ENCODE measurements at regions not wholly inside any gene's neighbourhood (a gene's known extent, or its start where the extent isn't known, plus 50 kb on each side); places are given as distances from the start of the nearest gene placed in this dataset.

DNA sequence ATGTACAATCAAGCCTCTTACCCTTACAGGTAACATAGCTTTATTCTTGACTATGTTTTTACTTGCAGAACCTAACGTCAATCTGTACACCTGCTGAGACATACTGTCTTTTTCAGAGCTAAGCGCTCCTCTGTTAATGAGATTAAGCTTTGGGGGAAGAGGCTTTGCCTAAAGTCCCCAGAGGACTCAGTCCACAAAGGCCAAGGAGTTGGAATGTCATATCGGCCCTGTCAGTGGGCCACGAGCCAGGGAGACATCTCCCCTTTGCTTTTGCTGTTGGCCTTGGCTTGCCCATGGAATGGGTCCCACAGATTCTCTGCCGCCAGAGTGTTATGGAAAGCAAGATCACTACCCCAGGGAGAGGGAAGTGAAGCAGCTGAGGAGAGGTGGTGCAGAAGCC lies 64.1 kb upstream of the SOX4 start:
- Histone ChIP-seq H3K4me3 (ENCODE audit: low read depth, low read length) (no peak overlapping the region), H3K27me3 (replicated peaks; ENCODE audit: control insufficient read depth, insufficient read depth, low read length) (no peaks in the 10 kb centered on the region), H3K36me3 (ENCODE audit: control insufficient read depth, insufficient read depth, low read length) (no peaks in the 10 kb centered on the region), H3K9me3 (no peaks in the 10 kb centered on the region), H3K4me1 (no peaks in the 10 kb centered on the region)
- ChIA-PET POLR2A (no interaction called here), CTCF (no interaction called here)
- TF ChIP-seq, protein P1, sequence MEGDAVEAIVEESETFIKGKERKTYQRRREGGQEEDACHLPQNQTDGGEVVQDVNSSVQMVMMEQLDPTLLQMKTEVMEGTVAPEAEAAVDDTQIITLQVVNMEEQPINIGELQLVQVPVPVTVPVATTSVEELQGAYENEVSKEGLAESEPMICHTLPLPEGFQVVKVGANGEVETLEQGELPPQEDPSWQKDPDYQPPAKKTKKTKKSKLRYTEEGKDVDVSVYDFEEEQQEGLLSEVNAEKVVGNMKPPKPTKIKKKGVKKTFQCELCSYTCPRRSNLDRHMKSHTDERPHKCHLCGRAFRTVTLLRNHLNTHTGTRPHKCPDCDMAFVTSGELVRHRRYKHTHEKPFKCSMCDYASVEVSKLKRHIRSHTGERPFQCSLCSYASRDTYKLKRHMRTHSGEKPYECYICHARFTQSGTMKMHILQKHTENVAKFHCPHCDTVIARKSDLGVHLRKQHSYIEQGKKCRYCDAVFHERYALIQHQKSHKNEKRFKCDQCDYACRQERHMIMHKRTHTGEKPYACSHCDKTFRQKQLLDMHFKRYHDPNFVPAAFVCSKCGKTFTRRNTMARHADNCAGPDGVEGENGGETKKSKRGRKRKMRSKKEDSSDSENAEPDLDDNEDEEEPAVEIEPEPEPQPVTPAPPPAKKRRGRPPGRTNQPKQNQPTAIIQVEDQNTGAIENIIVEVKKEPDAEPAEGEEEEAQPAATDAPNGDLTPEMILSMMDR (IDR thresholded peaks at IDR 0.05; ENCODE audit: insufficient read depth in 1 of 2, low read depth in 1 of 2, low read length in 1 of 2, severe bottlenecking in 1 of 2, unreplicated experiment in 1 of 2) = no peak
- H3K4me3 Mint-ChIP-seq (ENCODE audit: unreplicated experiment) = no peak overlapping the region
- H3K36me3 Mint-ChIP-seq (ENCODE audit: insufficient read depth, unreplicated experiment) = no peaks in the 10 kb centered on the region
- H3K27ac Mint-ChIP-seq (ENCODE audit: unreplicated experiment) = no peak overlapping the region
- no peaks in the 10 kb centered on the region for H3K9me3 Mint-ChIP-seq (ENCODE audit: unreplicated experiment)
- no peaks in the 10 kb centered on the region for H3K4me1 Mint-ChIP-seq (ENCODE audit: low read depth, unreplicated experiment)
- intact Hi-C loops (cut with micrococcal nuclease; ENCODE audit: unreplicated experiment) = no loop called here
- no peaks in the 10 kb centered on the region for H3K27me3 Mint-ChIP-seq (ENCODE audit: insufficient read depth, unreplicated experiment)
- BruUV-seq (replicated peaks) = no TSS peak
- DNase-seq = no peak

DNA sequence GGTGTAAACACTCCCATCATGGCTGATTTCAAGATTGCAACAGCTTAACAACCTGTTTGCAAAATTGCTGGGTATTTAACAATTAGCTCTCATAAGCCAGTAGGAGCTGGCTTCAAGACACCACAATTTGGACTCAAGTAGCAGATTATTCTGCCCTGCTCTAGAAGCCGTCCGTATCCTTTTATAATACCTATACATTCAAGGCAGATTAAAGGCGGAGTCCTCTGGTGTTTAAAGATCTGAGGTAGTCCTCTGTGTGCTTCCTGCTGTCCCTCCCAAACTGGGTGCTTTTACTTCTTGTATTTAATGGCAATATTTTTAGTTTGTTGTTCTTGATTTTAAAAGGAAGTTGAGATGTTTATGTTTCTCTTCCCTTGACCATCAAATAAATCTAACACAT lies 62.2 kb upstream of the SOX4 start:
- no peak overlapping the region for H3K27ac Mint-ChIP-seq (ENCODE audit: unreplicated experiment)
- H3K4me3 ChIP-seq (ENCODE audit: low read depth, low read length) = no peak overlapping the region
- H3K9me3 ChIP-seq = no peaks in the 10 kb centered on the region
- H3K4me3 Mint-ChIP-seq (ENCODE audit: unreplicated experiment) = no peak overlapping the region
- CTCF ChIA-PET = no interaction called here
- POLR2A ChIA-PET = no interaction called here
- H3K4me1 Mint-ChIP-seq (ENCODE audit: low read depth, unreplicated experiment) = no peaks in the 10 kb centered on the region
- no peak for DNase-seq
- H3K4me1 ChIP-seq = no peaks in the 10 kb centered on the region
- no peaks in the 10 kb centered on the region for H3K9me3 Mint-ChIP-seq (ENCODE audit: unreplicated experiment)
- H3K36me3 ChIP-seq (ENCODE audit: control insufficient read depth, insufficient read depth, low read length) = no peaks in the 10 kb centered on the region
- intact Hi-C loops (cut with micrococcal nuclease; ENCODE audit: unreplicated experiment) = no loop called here
- no peaks in the 10 kb centered on the region for H3K27me3 ChIP-seq (replicated peaks; ENCODE audit: control insufficient read depth, insufficient read depth, low read length)
- H3K27me3 Mint-ChIP-seq (ENCODE audit: insufficient read depth, unreplicated experiment) = no peaks in the 10 kb centered on the region
- TF ChIP-seq, protein P1 (IDR thresholded peaks at IDR 0.05; ENCODE audit: insufficient read depth in 1 of 2, low read depth in 1 of 2, low read length in 1 of 2, severe bottlenecking in 1 of 2, unreplicated experiment in 1 of 2) = no peak
- no TSS peak for BruUV-seq (replicated peaks)
- no peaks in the 10 kb centered on the region for H3K36me3 Mint-ChIP-seq (ENCODE audit: insufficient read depth, unreplicated experiment)

DNA sequence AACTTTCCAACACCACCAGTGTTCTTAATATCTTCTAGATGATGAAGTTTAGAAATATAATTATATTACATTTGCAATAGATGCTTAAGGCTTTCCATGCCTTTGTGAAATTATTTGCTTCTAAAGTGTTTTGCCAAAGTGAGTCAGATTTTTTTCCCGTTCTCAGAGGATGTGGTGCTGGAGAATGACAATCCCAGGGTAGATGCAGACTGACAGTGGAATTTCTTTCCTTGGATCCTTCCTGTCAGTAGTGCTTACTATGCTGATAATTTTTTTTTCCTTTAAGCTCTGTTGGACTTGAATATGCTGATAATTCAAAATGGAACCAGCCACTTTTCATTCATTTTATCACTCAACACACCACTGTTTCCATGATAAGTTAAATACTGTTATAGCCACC lies 59.9 kb upstream of the SOX4 start:
- Mint-ChIP-seq H3K9me3 (ENCODE audit: unreplicated experiment) (no peaks in the 10 kb centered on the region), H3K4me3 (ENCODE audit: unreplicated experiment) (no peak overlapping the region), H3K27me3 (ENCODE audit: insufficient read depth, unreplicated experiment) (no peaks in the 10 kb centered on the region), H3K36me3 (ENCODE audit: insufficient read depth, unreplicated experiment) (no peaks in the 10 kb centered on the region), H3K27ac (ENCODE audit: unreplicated experiment) (no peak overlapping the region), H3K4me1 (ENCODE audit: low read depth, unreplicated experiment) (no peaks in the 10 kb centered on the region)
- Histone ChIP-seq H3K27me3 (replicated peaks; ENCODE audit: control insufficient read depth, insufficient read depth, low read length) (no peaks in the 10 kb centered on the region), H3K36me3 (ENCODE audit: control insufficient read depth, insufficient read depth, low read length) (no peaks in the 10 kb centered on the region), H3K9me3 (no peaks in the 10 kb centered on the region), H3K4me3 (ENCODE audit: low read depth, low read length) (no peak overlapping the region), H3K4me1 (no peaks in the 10 kb centered on the region)
- DNase-seq = no peak
- ChIA-PET CTCF (no interaction called here), POLR2A (no interaction called here)
- intact Hi-C loops (cut with micrococcal nuclease; ENCODE audit: unreplicated experiment) = no loop called here
- TF ChIP-seq, protein P1 (IDR thresholded peaks at IDR 0.05; ENCODE audit: insufficient read depth in 1 of 2, low read depth in 1 of 2, low read length in 1 of 2, severe bottlenecking in 1 of 2, unreplicated experiment in 1 of 2) = no peak
- BruUV-seq (replicated peaks) = no TSS peak
